ENCODE measurements at regions not wholly inside any gene's neighbourhood (a gene's known extent, or its start where the extent isn't known, plus 50 kb on each side); places are given as distances from the start of the nearest gene placed in this dataset.

- no peak overlapping the region for H2AFZ ChIP-seq
- no peaks in the 10 kb centered on the region for H3K4me1 Mint-ChIP-seq
- ATAC-seq (no peak), DNase-seq (ENCODE audit: low spot score) (no peak)
- H3K27ac ChIP-seq (ENCODE audit: low read depth): no peak overlapping the region
- H3K27me3 Mint-ChIP-seq (ENCODE audit: insufficient read depth, low read depth, poor library complexity): peaks cover 1% of the 10 kb centered on the region
- no peaks in the 10 kb centered on the region for H3K27me3 ChIP-seq (ENCODE audit: insufficient read depth)
- no peaks in the 10 kb centered on the region for H3K36me3 Mint-ChIP-seq (ENCODE audit: low read depth)
- TF ChIP-seq NANOG (IDR thresholded peaks at IDR 0.05; ENCODE audit: borderline replicate concordance) (no peak), EZH2 (IDR thresholded peaks at IDR 0.05; ENCODE audit: low read depth, unreplicated experiment) (no peak), CTCF (conservative IDR thresholded peaks at IDR 0.05; ENCODE audit: low read depth in 2 of 2) (no peak), CREB1 (CRISPR knock-in tag; IDR thresholded peaks at IDR 0.05; ENCODE audit: low read depth) (no peak), ZNF331 (CRISPR knock-in tag; IDR thresholded peaks at IDR 0.05; ENCODE audit: low read depth) (no peak), JUNB (IDR thresholded peaks at IDR 0.05; ENCODE audit: unreplicated experiment) (no peak), ETS1 (IDR thresholded peaks at IDR 0.05) (no peak), ZNF114 (CRISPR knock-in tag; IDR thresholded peaks at IDR 0.05) (no peak), EZH2phosphoT487 (IDR thresholded peaks at IDR 0.05; ENCODE audit: unreplicated experiment) (no peak), REST (IDR thresholded peaks at IDR 0.05; ENCODE audit: unreplicated experiment) (no peak), POLR2AphosphoS5 (IDR thresholded peaks at IDR 0.05; ENCODE audit: low read depth) (no peak), ZNF462 (CRISPR knock-in tag; IDR thresholded peaks at IDR 0.05) (no peak), STAT1 (IDR thresholded peaks at IDR 0.05; ENCODE audit: unreplicated experiment) (no peak)
- H3K36me3 ChIP-seq (ENCODE audit: insufficient read depth): no peaks in the 10 kb centered on the region
- H3K9me2 ChIP-seq (ENCODE audit: insufficient read depth): peaks cover 2% of the 10 kb centered on the region; the same call in 1 of the 2 replicates
- no peaks in the 10 kb centered on the region for H3F3A ChIP-seq (replicated peaks; ENCODE audit: low read depth)
- no peak overlapping the region for H3K27ac Mint-ChIP-seq
- H4K20me1 ChIP-seq (replicated peaks; ENCODE audit: insufficient read depth): no peaks in the 10 kb centered on the region
- no peaks in the 10 kb centered on the region for H3K9me3 Mint-ChIP-seq
- H3K4me2 ChIP-seq: no peak overlapping the region
- H3K4me1 ChIP-seq (ENCODE audit: insufficient read depth): no peaks in the 10 kb centered on the region
- H3K4me3 Mint-ChIP-seq: no peak overlapping the region
- H3K4me3 ChIP-seq: no peak overlapping the region
- H3K79me2 ChIP-seq (replicated peaks; ENCODE audit: insufficient read depth): no peaks in the 10 kb centered on the region
Observed at GRCh38 chr3:106371971-106372805, 503.4 kb upstream of the CBLB start.

Data from GM23338 (cell line).